SK-N-SH (cell line): ENCODE measurements at regions not wholly inside any gene's neighbourhood (a gene's known extent, or its start where the extent isn't known, plus 50 kb on each side); places are given as distances from the start of the nearest gene placed in this dataset.

Source experiments
- CTCF ChIA-PET: fragments of 300-600, 350-600 bp; formaldehyde crosslinking; extraction: SDS; loops from one replicate; lab custom pipeline; 2021; lab: Yijun Ruan, JAX
- POLR2A ChIA-PET: fragments of 350-600 bp; sonication (Branson Sonifier 250); formaldehyde crosslinking; extraction: SDS; loops from one replicate; lab custom pipeline; 2020; ENCODE audit warnings: antibody characterized with exemption, inconsistent platforms; lab: Yijun Ruan, JAX
- DNase-seq: peaks from one replicate; pipeline ENCODE4 v3.0.0; 2012
- H2AFZ ChIP-seq: fragments of 200-600 bp; sonication (generic); 2 replicates; pipeline ENCODE4 v1.8.1; 2016; ENCODE audit warnings: antibody characterized with exemption, mild to moderate bottlenecking, low read depth
- H3F3A ChIP-seq: fragments of 200-600 bp; sonication (generic); replicated peaks from 2 replicates; pipeline ENCODE3; 2016; ENCODE audit warnings: antibody characterized with exemption, mild to moderate bottlenecking; ENCODE audit not compliant: insufficient read depth
- H3K27ac ChIP-seq, 2 experiments: fragments of 200-500 bp in 1 of 2; fragments of 200-600 bp in 1 of 2; sonication (Bioruptor generic) in 1 of 2; sonication (generic), shearing (Covaris generic) in 1 of 2; 2 replicates each; pipeline versions ENCODE4 v1.5.1 to v1.6.1; 2014 to 2016; ENCODE audit warnings: low read depth in 2 of 2, inconsistent platforms in 1 of 2, low read length in 1 of 2, mild to moderate bottlenecking in 1 of 2, mixed read lengths in 1 of 2
- H3K27me3 ChIP-seq: fragments of 200-600 bp; sonication (generic), shearing (Covaris generic); 2 replicates; pipeline ENCODE4 v1.6.1; 2016; ENCODE audit warnings: mixed run types; ENCODE audit not compliant: insufficient read depth
- H3K36me3 ChIP-seq, 2 experiments: fragments of 200-500 bp in 1 of 2; fragments of 200-600 bp in 1 of 2; sonication (Bioruptor generic) in 1 of 2; sonication (generic) in 1 of 2; replicated peaks in 1 of 2; 2 replicates each; pipeline versions ENCODE3 to v1.5.1; 2014 to 2016; ENCODE audit warnings: low read length in 1 of 2, mild to moderate bottlenecking in 1 of 2; ENCODE audit not compliant: insufficient read depth in 2 of 2, control insufficient read depth in 1 of 2
- H3K4me1 ChIP-seq, 2 experiments: fragments of 200-500 bp in 1 of 2; fragments of 200-600 bp in 1 of 2; sonication (Bioruptor generic) in 1 of 2; sonication (generic), shearing (Covaris generic) in 1 of 2; 2 replicates each; pipeline versions ENCODE4 v1.5.1 to v1.6.1; 2014 to 2016; ENCODE audit warnings: low read depth in 1 of 2, low read length in 1 of 2, mixed run types in 1 of 2; ENCODE audit not compliant: insufficient read depth in 2 of 2, control insufficient read depth in 1 of 2
- H3K4me2 ChIP-seq: fragments of 200-600 bp; sonication (generic), shearing (Covaris generic); 2 replicates; pipeline ENCODE4 v1.6.1; 2017; ENCODE audit warnings: mixed run types
- H3K4me3 ChIP-seq, 2 experiments: fragments of 200-500 bp in 1 of 2; fragments of 200-600 bp in 1 of 2; sonication (Bioruptor generic) in 1 of 2; sonication (generic), shearing (Covaris generic) in 1 of 2; 2 replicates each; pipeline versions ENCODE4 v1.5.1 to v1.8.1; 2014 to 2016; ENCODE audit warnings: low read depth in 2 of 2, inconsistent platforms in 1 of 2, low read length in 1 of 2, mild to moderate bottlenecking in 1 of 2, mixed read lengths in 1 of 2, moderate library complexity in 1 of 2
- H3K79me2 ChIP-seq: fragments of 200-600 bp; sonication (generic); 2 replicates; pipeline ENCODE4 v1.8.1; 2017; ENCODE audit warnings: mild to moderate bottlenecking; ENCODE audit not compliant: insufficient read depth
- H3K9ac ChIP-seq: fragments of 200-600 bp; sonication (generic); 2 replicates; pipeline ENCODE4 v1.6.1; 2017; ENCODE audit warnings: mixed run types
- H3K9me2 ChIP-seq: fragments of 200-600 bp; sonication (generic); 2 replicates; pipeline ENCODE4 v1.6.1; 2017; ENCODE audit warnings: mixed run types
- H3K9me3 ChIP-seq: fragments of 200-600 bp; sonication (generic); 2 replicates; pipeline ENCODE4 v1.6.1; 2017; ENCODE audit warnings: mixed run types, mild to moderate bottlenecking, moderate library complexity
- H4K20me1 ChIP-seq: fragments of 200-600 bp; sonication (generic); 2 replicates; pipeline ENCODE4 v1.6.1; 2017; ENCODE audit warnings: mild to moderate bottlenecking, mixed run types; ENCODE audit not compliant: insufficient read depth
- CHD2 ChIP-seq: fragments of 150-350 bp; IDR thresholded peaks from 2 replicates; pipeline ENCODE4 v1.6.1; 2018; ENCODE audit warnings: low read length; ENCODE audit not compliant: partially characterized antibody
- EP300 ChIP-seq, 2 experiments: IDR thresholded peaks; 2 replicates each; pipeline versions ENCODE4 v1.4.0 to v1.6.1; 2012; ENCODE audit warnings: borderline replicate concordance in 1 of 2, low read depth in 1 of 2, low read length in 1 of 2
- MAX ChIP-seq: IDR thresholded peaks from 2 replicates; pipeline ENCODE4 v1.4.0; 2012; ENCODE audit warnings: low read depth
- MEF2A ChIP-seq: IDR thresholded peaks from 2 replicates; pipeline ENCODE4 v1.4.0; 2012; ENCODE audit warnings: low read depth, borderline replicate concordance
- MXI1 ChIP-seq: IDR thresholded peaks from 2 replicates; pipeline ENCODE4 v1.6.1; 2012; ENCODE audit warnings: mild to moderate bottlenecking, low read depth, low read length, improper control_type of control experiment
- NRF1 ChIP-seq: IDR thresholded peaks from 2 replicates; pipeline ENCODE4 v1.6.1; 2012; ENCODE audit warnings: low read depth, mild to moderate bottlenecking, low read length
- RXRA ChIP-seq: IDR thresholded peaks from 2 replicates; pipeline ENCODE4 v1.4.0; 2012; ENCODE audit warnings: low read depth, mild to moderate bottlenecking, borderline replicate concordance
- SIN3A ChIP-seq: IDR thresholded peaks from 2 replicates; pipeline ENCODE4 v1.6.1; 2012; ENCODE audit warnings: low read depth, mild to moderate bottlenecking, low read length, moderate library complexity, borderline replicate concordance
- TEAD4 ChIP-seq: IDR thresholded peaks from 2 replicates; pipeline ENCODE4 v1.4.0; 2012; ENCODE audit warnings: mild to moderate bottlenecking, borderline replicate concordance; ENCODE audit not compliant: insufficient read depth
- ZBTB33 ChIP-seq: IDR thresholded peaks from 2 replicates; pipeline ENCODE4 v1.4.0; 2012; ENCODE audit warnings: low read depth, borderline replicate concordance
- WGBS: methylation state at CpG from one replicate; pipeline ENCODE4 v1.1.6; 2017; ENCODE audit warnings: low lambda C conversion rate; 5-methylcytosine and 5-hydroxymethylcytosine counted together
- TF ChIP-seq, protein P1 (sequence below): fragments of 200-600 bp; sonication (generic); IDR thresholded peaks from 2 replicates; pipeline ENCODE4 v1.6.1; 2017; ENCODE audit warnings: antibody characterized with exemption, mild to moderate bottlenecking, moderate library complexity

DNA sequence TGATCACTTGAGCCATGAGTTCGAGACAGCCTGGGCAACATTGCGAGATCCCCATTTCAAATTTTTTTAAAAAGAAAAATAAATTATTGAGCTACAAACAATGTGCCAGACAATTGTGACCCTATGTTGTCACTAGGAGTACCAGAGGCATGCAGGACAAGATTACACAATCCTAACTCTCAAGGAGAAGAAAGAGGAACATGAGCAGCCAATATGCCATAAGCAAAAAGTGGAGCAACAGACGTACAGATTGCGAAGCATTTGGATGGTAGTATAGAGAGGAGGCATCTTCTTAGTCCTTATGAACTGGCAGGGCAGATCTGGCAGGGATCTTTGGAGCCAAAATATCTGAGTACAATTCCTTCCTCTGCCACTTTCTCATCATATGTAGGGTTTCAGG, 156.4 kb downstream of the OR2B2 start (continued):
- TF ChIP-seq MAX (no peak), ZBTB33 (no peak), CHD2 (no peak)
- TF ChIP-seq, protein P1, sequence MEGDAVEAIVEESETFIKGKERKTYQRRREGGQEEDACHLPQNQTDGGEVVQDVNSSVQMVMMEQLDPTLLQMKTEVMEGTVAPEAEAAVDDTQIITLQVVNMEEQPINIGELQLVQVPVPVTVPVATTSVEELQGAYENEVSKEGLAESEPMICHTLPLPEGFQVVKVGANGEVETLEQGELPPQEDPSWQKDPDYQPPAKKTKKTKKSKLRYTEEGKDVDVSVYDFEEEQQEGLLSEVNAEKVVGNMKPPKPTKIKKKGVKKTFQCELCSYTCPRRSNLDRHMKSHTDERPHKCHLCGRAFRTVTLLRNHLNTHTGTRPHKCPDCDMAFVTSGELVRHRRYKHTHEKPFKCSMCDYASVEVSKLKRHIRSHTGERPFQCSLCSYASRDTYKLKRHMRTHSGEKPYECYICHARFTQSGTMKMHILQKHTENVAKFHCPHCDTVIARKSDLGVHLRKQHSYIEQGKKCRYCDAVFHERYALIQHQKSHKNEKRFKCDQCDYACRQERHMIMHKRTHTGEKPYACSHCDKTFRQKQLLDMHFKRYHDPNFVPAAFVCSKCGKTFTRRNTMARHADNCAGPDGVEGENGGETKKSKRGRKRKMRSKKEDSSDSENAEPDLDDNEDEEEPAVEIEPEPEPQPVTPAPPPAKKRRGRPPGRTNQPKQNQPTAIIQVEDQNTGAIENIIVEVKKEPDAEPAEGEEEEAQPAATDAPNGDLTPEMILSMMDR = no peak

GRCh38 chr6:27754408-27754782, 157.8 kb downstream of the OR2B2 start:
- Histone ChIP-seq H3K79me2 (no peaks in the 10 kb centered on the region), H3K36me3 (no peaks in the 10 kb centered on the region), H3K4me3 (peak overlapping the region; percentile 50 to 97; a peak in 3 of 4 replicates), H4K20me1 (no peaks in the 10 kb centered on the region), H3K9me2 (no peaks in the 10 kb centered on the region), H3K9ac (peak overlapping the region; percentile 33; the same call in 1 of the 2 replicates), H3F3A (peaks cover 9% of the 10 kb centered on the region), H3K27me3 (no peaks in the 10 kb centered on the region; the same call in 1 of the 2 replicates), H3K4me2 (peak overlapping the region; percentile 88), H3K4me1 (no peaks in the 10 kb centered on the region), H3K27ac (peak overlapping the region in 1 of 2 experiments; percentile 3; a peak in 1 of 4 replicates), H3K9me3 (no peaks in the 10 kb centered on the region), H2AFZ (peak overlapping the region; percentile 77; the same call in 1 of the 2 replicates)
- ChIA-PET POLR2A (interaction anchor here (0.6 to 1.3 kb wide), 5 partner anchors 18 to 281 kb away, joined by 3 to 5 read pairs (median 3); partner anchors contain the start of gene ZNF184), CTCF (interaction anchor here (0.6 to 4.3 kb wide), 8 partner anchors 14 to 627 kb away, joined by 3 to 41 read pairs (median 4); no protein-coding TSS in a partner anchor)
- TF ChIP-seq MEF2A (no peak), EP300 (IDR thresholded peaks at IDR 0.05; ENCODE audit: borderline replicate concordance in 1 of 2, low read depth in 1 of 2, low read length in 1 of 2) (no peak), RXRA (no peak), MXI1 (no peak), NRF1 (no peak), TEAD4 (no peak), SIN3A (no peak)
- WGBS = 0% methylated on average over 1 of the region's 1 CpG
- DNase-seq = no peak
